ENCODE measurements at regions not wholly inside any gene's neighbourhood (a gene's known extent, or its start where the extent isn't known, plus 50 kb on each side); places are given as distances from the start of the nearest gene placed in this dataset.

DNA sequence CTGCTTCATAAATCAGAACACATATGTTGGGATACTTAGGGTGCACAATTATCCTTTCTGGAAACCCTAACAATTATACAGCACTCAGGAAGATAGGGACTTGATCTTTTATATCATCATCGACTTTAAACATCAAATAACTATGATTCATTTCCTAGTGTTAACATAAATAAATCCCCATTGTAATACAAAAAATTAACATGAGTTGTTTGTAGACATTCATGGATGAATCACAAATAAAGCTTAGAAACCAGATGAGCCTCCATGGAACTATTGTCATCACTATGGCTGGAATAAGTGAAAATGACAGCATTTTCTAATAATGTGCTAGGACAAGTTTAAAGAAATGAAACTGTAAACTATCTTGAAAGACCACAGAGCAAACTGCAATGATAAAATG, 821.7 kb downstream of the GATA3 start:
- TF ChIP-seq, protein P1, sequence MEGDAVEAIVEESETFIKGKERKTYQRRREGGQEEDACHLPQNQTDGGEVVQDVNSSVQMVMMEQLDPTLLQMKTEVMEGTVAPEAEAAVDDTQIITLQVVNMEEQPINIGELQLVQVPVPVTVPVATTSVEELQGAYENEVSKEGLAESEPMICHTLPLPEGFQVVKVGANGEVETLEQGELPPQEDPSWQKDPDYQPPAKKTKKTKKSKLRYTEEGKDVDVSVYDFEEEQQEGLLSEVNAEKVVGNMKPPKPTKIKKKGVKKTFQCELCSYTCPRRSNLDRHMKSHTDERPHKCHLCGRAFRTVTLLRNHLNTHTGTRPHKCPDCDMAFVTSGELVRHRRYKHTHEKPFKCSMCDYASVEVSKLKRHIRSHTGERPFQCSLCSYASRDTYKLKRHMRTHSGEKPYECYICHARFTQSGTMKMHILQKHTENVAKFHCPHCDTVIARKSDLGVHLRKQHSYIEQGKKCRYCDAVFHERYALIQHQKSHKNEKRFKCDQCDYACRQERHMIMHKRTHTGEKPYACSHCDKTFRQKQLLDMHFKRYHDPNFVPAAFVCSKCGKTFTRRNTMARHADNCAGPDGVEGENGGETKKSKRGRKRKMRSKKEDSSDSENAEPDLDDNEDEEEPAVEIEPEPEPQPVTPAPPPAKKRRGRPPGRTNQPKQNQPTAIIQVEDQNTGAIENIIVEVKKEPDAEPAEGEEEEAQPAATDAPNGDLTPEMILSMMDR (IDR thresholded peaks at IDR 0.05; ENCODE audit: insufficient read depth, low read length) = no peak
- TF ChIP-seq POLR2AphosphoS5 (IDR thresholded peaks at IDR 0.05; ENCODE audit: low read depth) (no peak), GABPA (IDR thresholded peaks at IDR 0.05; ENCODE audit: low read depth) (no peak), REST (IDR thresholded peaks at IDR 0.05; ENCODE audit: insufficient replicate concordance, low read depth) (no peak)

Measured in HL-60 (cell line).